Prostate gland (tissue), 2 donors: ENCODE measurements at regions not wholly inside any gene's neighbourhood (a gene's known extent, or its start where the extent isn't known, plus 50 kb on each side); places are given as distances from the start of the nearest gene placed in this dataset.

Source experiments
- DNase-seq: peaks from one replicate; pipeline ENCODE4 v3.0.0-alpha.2; 2019; ENCODE audit warnings: low spot score
- H3K27ac ChIP-seq, 2 donors: fragments of 200-600 bp; sonication (generic); 2 replicates each; pipeline ENCODE4 v1.5.1; 2017 to 2019
- H3K27me3 ChIP-seq: fragments of 200-600 bp; sonication (generic); replicated peaks from 2 replicates; pipeline ENCODE4 v1.5.1; 2019; ENCODE audit not compliant: insufficient read depth
- H3K36me3 ChIP-seq, 2 donors: fragments of 200-600 bp; sonication (generic); 1 replicate in 1 of 2; 2 replicates in 1 of 2; pipeline versions ENCODE4 v1.5.1 to v1.8.1; 2017 to 2019
- H3K4me1 ChIP-seq: fragments of 200-600 bp; sonication (generic); replicated peaks from 2 replicates; pipeline ENCODE4 v1.5.1; 2019
- H3K4me3 ChIP-seq, 2 donors: fragments of 200-600 bp; sonication (generic); 2 replicates each; pipeline ENCODE4 v1.5.1; 2017 to 2019
- H3K9me3 ChIP-seq: fragments of 200-600 bp; sonication (generic); 2 replicates; pipeline ENCODE4 v1.5.1; 2017
- POLR2A ChIP-seq: fragments of 450-650 bp; IDR thresholded peaks from one replicate; pipeline ENCODE4 v1.6.1; 2016; ENCODE audit warnings: antibody characterized with exemption, mild to moderate bottlenecking
- POLR2AphosphoS5 ChIP-seq: sonication (generic); formaldehyde crosslinking; IDR thresholded peaks from one replicate; pipeline ENCODE4 v1.6.1; 2017; ENCODE audit warnings: antibody characterized with exemption
- WGBS: methylation state at CpG from one replicate; pipeline ENCODE4 v1.1.5; 2018; 5-methylcytosine and 5-hydroxymethylcytosine counted together
- intact Hi-C: fragments of 100-400 bp; cut with DNase I; formaldehyde crosslinking; loops from one replicate; pipeline ENCODE4 v1.14.2; 2022
- TF ChIP-seq, protein P1 (sequence below), 4 experiments: fragments of 200-600 bp in 2 of 4; fragments of 450-650 bp in 2 of 4; sonication (generic) in 2 of 4; IDR thresholded peaks; 1 replicate in 3 of 4; 2 replicates in 1 of 4; pipeline ENCODE4 v1.5.1; 2016 to 2019; ENCODE audit warnings: antibody characterized with exemption in 4 of 4, mild to moderate bottlenecking in 2 of 4, moderate library complexity in 2 of 4

DNA sequence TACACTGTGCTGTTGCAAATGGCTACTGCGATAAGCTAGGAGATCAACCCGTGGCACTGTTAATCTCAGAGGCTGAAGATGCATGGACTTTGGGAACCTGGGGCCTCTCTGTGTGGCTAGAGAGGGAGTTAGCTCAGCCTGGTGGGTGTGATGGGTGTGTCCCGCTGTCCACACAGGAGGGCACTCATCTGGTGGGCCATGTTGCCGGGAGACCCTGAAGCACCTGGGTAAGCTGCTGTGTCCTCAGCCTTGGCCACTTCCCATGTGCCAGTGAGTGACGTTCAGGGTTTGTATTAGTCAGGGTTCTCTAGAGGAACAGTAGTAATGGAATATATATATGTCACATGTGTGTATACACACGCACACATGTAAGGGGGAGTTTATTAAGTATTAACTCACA lies 132.7 kb downstream of the ERMARD start:
- no peaks in the 10 kb centered on the region for H3K4me1 ChIP-seq
- no peaks in the 10 kb centered on the region for H3K9me3 ChIP-seq
- TF ChIP-seq POLR2A (no peak), POLR2AphosphoS5 (no peak)
- TF ChIP-seq, protein P1, sequence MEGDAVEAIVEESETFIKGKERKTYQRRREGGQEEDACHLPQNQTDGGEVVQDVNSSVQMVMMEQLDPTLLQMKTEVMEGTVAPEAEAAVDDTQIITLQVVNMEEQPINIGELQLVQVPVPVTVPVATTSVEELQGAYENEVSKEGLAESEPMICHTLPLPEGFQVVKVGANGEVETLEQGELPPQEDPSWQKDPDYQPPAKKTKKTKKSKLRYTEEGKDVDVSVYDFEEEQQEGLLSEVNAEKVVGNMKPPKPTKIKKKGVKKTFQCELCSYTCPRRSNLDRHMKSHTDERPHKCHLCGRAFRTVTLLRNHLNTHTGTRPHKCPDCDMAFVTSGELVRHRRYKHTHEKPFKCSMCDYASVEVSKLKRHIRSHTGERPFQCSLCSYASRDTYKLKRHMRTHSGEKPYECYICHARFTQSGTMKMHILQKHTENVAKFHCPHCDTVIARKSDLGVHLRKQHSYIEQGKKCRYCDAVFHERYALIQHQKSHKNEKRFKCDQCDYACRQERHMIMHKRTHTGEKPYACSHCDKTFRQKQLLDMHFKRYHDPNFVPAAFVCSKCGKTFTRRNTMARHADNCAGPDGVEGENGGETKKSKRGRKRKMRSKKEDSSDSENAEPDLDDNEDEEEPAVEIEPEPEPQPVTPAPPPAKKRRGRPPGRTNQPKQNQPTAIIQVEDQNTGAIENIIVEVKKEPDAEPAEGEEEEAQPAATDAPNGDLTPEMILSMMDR (IDR thresholded peaks at IDR 0.05): no peak
- no peaks in the 10 kb centered on the region for H3K27me3 ChIP-seq
- DNase-seq: no peak
- H3K4me3 ChIP-seq: no peak overlapping the region
- H3K36me3 ChIP-seq: no peaks in the 10 kb centered on the region
- H3K27ac ChIP-seq: no peak overlapping the region
- intact Hi-C loops: no loop called here
- WGBS: 88% methylated on average over 6 of the region's 6 CpGs

DNA sequence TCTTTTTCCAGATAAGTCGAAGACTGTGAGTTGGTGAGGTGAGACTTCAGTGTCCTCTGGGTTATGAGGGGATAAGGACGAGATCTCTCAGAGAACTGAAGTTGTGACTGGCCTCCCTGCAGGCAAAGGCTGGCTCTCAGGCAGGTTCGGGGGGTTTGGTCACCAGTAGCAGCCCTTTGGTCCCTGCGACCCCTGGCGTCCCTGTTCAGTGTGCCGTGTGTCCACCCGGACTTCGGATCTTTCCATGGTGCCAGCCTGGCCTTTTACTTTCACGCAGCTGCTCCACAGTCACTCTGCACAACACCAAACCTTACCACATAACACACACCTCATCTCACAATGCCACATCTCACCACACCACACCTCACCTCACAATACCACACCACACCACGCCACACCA lies 131.9 kb downstream of the ERMARD start:
- no peaks in the 10 kb centered on the region for H3K27me3 ChIP-seq
- 84% methylated on average over 10 of the region's 10 CpGs for WGBS
- DNase-seq: no peak
- H3K27ac ChIP-seq: no peak overlapping the region
- intact Hi-C loops: no loop called here
- no peaks in the 10 kb centered on the region for H3K4me1 ChIP-seq
- no peaks in the 10 kb centered on the region for H3K9me3 ChIP-seq
- no peaks in the 10 kb centered on the region for H3K36me3 ChIP-seq
- no peak for TF ChIP-seq POLR2AphosphoS5
- TF ChIP-seq, protein P1 (IDR thresholded peaks at IDR 0.05): no peak
- no peak overlapping the region for H3K4me3 ChIP-seq

- no peaks in the 10 kb centered on the region for H3K36me3 ChIP-seq
- intact Hi-C loops: no loop called here
Observed at GRCh38 chr6:169881976-169882375, 130.6 kb downstream of the ERMARD start.

GRCh38 chr6:169881398-169881797 lies 130.0 kb downstream of the ERMARD start:
- DNase-seq: no peak
- WGBS: 86% methylated on average over 10 of the region's 10 CpGs
- intact Hi-C loops: no loop called here

More at GRCh38 chr6:169881976-169882375, 130.6 kb downstream of the ERMARD start:
- Histone ChIP-seq H3K4me3 (no peak overlapping the region), H3K4me1 (no peaks in the 10 kb centered on the region), H3K27me3 (no peaks in the 10 kb centered on the region), H3K27ac (no peak overlapping the region), H3K9me3 (no peaks in the 10 kb centered on the region)
- DNase-seq: no peak
- WGBS: 74% methylated on average over 13 of the region's 13 CpGs
- TF ChIP-seq, protein P1 (IDR thresholded peaks at IDR 0.05): no peak
- TF ChIP-seq POLR2A (no peak), POLR2AphosphoS5 (no peak)

DNA sequence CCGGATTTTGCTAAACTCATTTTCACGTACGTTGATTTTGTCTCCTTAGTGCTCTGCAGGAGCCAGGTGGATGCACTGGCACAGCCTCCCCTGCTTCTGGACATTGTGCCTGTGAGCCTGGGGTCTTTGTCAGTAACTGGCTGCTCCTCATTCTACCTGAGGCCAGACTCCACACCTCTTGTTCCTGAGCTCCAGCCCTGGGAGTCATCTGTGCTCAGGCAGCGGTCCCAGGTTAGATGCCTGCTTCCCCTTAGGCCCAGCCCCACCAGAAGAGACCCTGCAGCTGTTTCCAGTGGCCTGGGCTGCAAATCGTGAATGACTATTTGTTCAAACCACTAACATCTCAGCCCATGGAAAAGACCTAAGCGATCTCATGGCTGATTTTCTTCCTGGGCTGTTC lies 129.1 kb downstream of the ERMARD start:
- Histone ChIP-seq H3K9me3 (no peaks in the 10 kb centered on the region), H3K36me3 (no peaks in the 10 kb centered on the region), H3K4me3 (no peak overlapping the region), H3K27me3 (no peaks in the 10 kb centered on the region), H3K4me1 (no peaks in the 10 kb centered on the region), H3K27ac (no peak overlapping the region)
- 82% methylated on average over 6 of the region's 6 CpGs for WGBS
- TF ChIP-seq POLR2A: no peak
- TF ChIP-seq, protein P1 (IDR thresholded peaks at IDR 0.05): no peak
- TF ChIP-seq POLR2AphosphoS5: no peak
- DNase-seq: no peak
- intact Hi-C loops: no loop called here

More at GRCh38 chr6:169881398-169881797, 130.0 kb downstream of the ERMARD start:
- Histone ChIP-seq H3K27me3 (no peaks in the 10 kb centered on the region), H3K27ac (no peak overlapping the region), H3K9me3 (no peaks in the 10 kb centered on the region), H3K4me3 (no peak overlapping the region), H3K4me1 (no peaks in the 10 kb centered on the region), H3K36me3 (no peaks in the 10 kb centered on the region)
- TF ChIP-seq, protein P1 (IDR thresholded peaks at IDR 0.05): no peak
- TF ChIP-seq POLR2AphosphoS5: no peak
- no peak for TF ChIP-seq POLR2A
